ENCODE measurements at regions not wholly inside any gene's neighbourhood (a gene's known extent, or its start where the extent isn't known, plus 50 kb on each side); places are given as distances from the start of the nearest gene placed in this dataset.

DNA sequence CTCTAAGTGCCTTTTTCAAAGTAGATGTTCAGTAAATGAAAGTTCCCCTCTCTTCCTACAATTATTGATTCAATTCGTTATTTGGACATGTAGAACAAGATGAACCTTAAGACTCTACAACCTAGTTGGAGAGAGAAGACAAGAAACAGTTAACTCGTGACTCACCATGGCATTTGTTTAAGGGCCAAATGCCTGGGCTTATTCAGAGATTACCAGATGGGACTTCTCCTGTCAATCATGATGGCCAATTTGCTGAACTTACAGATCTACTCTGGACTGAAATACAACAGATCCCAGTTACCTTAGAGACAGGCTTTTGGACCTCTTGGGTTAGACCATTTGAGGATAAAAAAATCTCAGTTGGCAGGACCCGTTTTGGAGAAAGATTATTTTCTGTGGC is 93.5 kb downstream of the C1orf94 start:
- intact Hi-C loops (cut with DNase I): no loop called here
- DNase-seq (ENCODE audit: low spot score): no peak

DNA sequence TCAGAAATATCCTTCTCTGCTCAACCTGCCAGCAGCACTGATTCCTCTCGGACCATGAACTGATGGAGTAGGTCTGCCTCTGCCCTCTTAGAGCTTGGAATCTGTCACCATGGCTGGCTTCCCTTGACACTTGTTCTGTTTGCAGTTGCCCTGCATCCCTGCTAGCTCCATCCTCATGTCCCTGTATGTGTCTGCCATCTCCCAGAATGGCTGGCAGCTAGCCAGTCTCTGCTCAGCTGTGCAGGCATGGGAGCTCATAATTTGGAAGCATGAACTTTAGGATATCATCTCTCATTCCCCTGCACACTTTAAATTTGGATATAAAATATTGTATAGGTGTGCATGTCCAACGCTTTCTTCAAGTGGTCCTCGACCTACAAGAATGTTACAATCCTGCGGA is 95.4 kb downstream of the C1orf94 start:
- intact Hi-C loops (cut with DNase I): no loop called here
- DNase-seq (ENCODE audit: low spot score): no peak

DNA sequence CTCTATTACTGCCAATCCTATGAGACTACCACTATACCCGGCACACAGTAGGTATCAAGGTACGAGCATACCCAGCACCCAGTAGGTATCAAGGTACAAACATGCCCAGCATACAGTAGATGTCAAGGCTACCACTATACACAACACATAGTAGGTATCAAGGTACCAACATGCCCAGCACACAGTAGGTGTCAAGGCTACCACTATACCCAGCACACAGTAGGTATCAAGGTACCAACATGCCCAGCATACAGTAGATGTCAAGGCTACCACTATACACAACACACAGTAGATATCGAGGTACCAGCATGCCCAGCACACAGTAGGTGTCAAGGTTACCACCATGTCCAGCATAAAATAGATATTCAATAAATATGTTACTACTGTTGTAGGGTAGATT is 98.4 kb downstream of the C1orf94 start:
- no peak for DNase-seq (ENCODE audit: low spot score)
- intact Hi-C loops (cut with DNase I): no loop called here

DNA sequence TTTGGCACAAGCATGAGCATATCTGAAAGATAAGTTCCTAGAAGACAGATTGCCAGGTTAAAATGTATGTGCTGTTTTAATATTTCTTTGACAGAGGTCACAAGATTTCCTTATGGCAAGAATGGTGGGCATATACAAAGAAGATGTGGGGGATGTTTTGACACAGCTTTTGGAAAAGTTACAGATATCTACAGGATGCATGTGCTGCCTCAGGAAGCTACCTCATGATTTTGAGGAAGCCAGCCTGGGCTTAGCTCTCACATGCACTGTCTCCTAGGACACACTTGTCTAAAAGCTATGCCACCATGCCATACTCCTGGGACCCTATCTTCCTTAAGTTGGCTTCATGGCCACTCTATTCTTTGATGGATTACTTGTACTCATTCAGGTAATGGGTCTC is 99.9 kb downstream of the C1orf94 start:
- intact Hi-C loops (cut with DNase I): no loop called here
- no peak for DNase-seq (ENCODE audit: low spot score)

DNA sequence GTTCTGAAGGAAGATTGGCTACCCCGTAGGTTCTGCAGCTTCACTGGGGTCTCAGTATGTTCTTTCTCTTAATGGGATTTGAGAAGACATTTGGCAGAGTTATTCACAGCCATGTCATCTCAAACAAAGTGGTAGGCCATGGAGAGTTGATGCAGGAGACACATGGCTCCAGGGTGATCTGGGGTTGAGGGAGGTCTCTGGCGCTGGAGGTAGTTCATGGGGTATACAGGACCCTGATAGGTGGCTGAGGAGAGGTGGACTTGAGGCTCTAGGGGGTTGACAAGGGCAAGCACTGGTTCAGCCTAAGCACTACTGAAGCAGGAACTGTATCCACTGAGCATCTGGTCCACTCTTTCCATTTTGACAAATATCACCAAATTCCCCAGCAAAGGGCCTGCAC is 100.4 kb downstream of the C1orf94 start:
- DNase-seq (ENCODE audit: low spot score): no peak
- intact Hi-C loops (cut with DNase I): no loop called here

DNA sequence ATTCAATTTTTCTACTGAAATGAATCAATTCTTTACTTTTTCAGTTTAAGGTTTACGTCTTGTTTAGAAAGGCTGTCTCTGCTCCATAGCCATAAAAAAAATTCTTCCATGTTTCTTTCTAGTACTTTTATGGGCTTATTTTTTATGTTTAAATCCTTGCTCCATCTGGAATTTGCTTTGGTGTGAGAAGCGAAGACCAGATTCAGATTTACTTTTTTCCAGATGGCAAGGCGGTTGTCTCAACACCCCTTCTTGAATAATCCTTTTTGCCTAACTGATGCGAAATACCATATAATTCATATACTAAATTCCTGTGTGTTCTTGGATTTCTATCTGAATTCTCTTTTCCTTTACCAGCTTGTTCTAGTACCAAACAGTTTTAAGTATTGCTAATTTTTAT is 101.5 kb downstream of the C1orf94 start:
- DNase-seq (ENCODE audit: low spot score): no peak
- intact Hi-C loops (cut with DNase I): no loop called here

DNA sequence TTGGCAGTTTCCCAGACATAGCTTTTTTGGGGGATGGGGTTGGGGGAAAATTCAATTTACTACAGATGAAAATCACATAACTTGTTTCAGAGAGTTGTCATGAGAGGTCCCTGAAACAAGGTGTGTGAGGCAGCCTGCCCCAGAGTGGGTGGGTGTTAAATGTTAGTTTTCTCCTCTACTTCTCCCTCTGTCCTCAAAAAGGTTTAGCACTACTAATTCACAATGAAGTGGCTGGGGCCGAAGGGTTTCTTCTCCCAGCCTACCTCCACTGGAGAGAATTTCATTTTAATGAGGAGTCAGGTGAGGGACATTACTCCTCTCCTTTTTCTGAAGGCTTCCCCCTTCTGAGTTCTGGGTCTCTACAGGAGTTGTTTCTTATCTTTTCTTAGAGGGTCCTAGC is 103.3 kb downstream of the C1orf94 start:
- no peak for DNase-seq (ENCODE audit: low spot score)
- intact Hi-C loops (cut with DNase I): no loop called here

DNA sequence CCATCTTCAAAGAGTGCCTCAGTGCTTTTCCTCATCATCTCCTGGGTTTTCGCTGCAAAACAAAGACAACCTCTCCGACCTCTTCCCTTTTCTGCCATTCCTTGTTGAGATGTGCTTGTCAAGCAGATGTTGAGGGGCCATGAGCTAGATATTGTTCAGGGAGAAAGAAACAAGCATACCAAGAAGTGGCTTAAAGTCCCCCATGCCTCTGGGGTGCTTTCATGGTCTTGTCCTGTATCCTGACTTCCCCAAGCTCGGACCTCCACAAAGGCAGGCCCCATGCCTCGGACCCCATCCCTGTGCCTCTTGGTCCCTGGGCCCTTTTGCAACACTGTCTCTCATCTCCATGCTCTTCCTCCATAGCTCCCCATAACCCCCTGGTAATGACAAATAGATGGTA is 103.8 kb downstream of the C1orf94 start:
- DNase-seq (ENCODE audit: low spot score): no peak
- intact Hi-C loops (cut with DNase I): no loop called here

DNA sequence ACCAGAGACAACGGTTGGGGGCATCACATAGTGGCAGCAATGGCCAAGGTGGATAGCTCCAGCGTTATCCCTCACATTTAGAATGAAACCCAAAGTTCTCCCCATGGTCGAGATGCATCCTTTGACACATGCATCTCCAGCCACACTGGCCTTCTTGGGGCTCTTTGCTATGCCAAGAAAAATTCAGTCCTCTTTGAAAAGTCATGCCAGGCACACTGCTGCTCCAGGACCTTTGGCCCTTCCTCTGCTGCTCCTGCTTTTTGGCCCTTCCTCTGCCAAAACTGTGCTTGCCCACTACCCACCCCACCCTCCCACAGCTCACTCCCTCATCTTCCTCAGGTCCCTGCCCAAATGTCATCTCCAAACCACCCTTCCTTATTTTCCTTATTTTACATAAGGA is 106.4 kb downstream of the C1orf94 start:
- intact Hi-C loops (cut with DNase I): loop anchor here in 1 of 2 donors (2.0 kb wide), 1 partner anchor 236 kb away; no protein-coding TSS in a partner anchor
- no peak for DNase-seq (ENCODE audit: low spot score)

DNA sequence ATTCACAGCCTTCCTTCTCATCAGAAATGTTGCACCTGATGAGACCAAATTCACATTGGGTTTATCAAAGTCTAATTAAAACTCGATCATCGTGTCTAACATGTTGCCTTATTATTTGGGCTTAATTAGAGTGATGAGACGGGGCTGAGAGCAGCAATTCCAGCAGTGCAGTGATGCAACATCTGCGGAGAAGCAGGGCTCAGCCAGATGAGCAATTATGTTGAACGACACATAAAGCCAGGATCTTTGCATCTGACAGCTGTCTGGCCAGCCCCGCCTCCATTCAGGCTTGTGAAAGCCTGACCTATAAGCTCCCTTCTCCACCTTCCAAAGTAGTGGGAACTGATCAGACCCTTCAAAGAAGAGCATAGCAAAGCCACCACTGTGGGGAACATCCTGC is 109.8 kb downstream of the C1orf94 start:
- no peak for DNase-seq (ENCODE audit: low spot score)
- intact Hi-C loops (cut with DNase I): no loop called here

DNA sequence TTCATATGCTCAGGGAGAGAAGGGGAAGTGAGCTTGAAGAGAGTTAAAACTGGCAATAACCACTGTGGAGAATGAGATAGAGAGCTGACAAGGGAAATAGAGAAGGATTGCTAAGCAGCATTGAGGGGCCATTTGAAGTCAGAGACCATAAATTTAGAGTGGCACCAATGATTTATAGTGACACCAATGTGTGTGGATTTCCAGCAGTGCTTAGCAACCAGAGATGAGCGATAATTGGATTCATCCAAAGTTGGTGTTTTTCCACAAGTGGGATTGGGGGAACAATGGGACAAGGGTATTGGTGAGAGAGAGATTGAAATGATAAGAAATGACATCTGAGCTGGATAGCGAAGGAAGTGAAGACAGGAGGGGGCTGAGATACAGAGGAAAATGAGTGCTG is 114.1 kb downstream of the C1orf94 start:
- no peak for DNase-seq (ENCODE audit: low spot score)
- intact Hi-C loops (cut with DNase I): no loop called here

DNA sequence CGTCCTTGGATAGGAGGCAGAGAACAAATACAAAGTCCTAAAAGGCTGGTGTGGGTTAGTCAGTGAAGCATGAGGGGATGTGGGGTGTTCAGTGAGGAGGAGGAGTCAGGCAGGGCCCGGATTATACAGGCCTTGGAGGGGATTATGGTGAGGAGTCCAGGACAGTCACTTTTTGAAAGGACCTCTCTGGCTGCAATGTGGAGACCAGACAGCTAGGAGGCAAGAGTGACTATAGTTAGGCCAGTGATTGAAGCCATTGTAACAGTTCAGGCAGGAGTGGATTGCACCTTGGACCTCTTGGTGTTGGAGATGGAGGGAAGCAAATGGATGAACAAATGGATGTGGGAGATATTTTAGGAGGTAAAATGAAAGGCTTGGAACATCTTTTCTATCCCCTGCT is 115.8 kb downstream of the C1orf94 start:
- intact Hi-C loops (cut with DNase I): no loop called here
- no peak for DNase-seq (ENCODE audit: low spot score)

DNA sequence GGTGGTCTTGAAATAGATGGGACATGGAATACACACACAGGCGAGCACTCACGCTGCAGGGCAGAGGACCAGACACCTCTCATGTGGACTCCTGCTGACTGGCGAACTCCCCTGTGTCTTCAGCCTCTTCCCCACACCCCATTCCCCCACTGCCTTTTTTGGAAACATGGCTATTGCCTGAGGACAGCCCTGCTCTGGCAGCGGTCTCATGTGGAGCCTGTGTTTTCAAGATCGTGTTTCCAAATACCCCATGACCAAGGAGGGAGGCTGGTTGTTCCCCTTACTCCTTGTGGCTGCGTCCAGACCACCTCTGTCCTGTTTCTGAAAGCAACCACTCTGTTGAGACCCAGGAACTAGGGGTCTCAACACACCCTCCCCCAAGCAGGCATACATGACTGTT is 119.4 kb downstream of the C1orf94 start:
- intact Hi-C loops (cut with DNase I): no loop called here
- DNase-seq (ENCODE audit: low spot score): no peak

DNA sequence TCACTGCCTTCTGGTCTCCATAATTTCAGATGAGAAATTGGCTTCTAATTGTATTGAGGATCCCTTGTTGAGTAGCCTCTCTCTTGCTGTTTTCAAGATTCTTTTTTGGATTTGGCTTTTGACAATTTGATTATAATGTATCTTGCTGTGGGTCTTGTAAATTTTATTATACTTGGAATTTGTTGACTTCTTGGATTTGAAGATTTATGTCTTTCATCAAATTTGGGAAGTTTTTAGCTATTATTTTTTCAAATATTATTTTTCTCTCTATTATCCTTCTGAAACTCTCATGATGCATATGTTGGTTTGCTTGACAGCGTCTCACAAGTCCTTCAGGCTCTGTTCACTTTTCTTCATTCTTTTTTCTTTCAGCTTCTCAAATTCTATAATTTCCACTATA is 126.1 kb downstream of the C1orf94 start:
- no peak for DNase-seq (ENCODE audit: low spot score)
- intact Hi-C loops (cut with DNase I): no loop called here

DNA sequence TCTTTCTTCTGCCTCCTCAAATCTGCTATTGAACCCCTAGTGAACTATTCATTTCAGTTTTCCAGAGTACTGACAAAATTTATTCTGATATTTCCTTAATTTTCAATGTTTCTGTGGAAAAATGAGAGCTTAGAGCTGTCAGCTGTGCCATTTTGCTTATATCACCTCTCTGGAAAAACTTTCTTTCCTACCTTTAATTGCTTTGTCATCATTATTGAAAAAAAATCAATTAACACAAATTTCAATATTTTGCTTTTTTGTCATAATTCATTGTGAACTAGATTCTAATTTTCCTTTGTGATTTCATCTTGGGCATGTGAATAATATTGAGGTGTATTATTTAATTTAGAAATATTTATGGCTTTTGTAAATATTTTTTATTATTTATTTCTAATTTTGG is 126.5 kb downstream of the C1orf94 start:
- intact Hi-C loops (cut with DNase I): no loop called here
- DNase-seq (ENCODE audit: low spot score): no peak

DNA sequence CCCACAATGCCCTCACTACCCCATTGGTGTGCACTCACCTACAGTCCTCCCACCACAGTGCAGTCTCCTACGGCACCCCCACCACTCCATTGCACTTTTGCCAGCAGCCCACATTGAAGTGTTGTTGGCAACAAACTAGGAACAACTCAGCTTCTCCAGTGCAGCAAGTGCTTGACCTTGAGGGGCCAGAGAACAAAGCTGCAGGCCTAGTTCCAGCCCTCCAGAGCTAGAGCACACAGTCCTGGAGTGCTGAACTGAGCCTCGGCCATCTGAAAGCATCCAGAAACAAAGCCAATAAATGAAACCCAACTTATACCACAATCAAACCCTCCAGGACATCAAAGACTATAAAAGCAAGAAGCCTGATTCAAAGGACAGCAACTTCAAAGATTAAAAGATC is 129.9 kb downstream of the C1orf94 start:
- intact Hi-C loops (cut with DNase I): no loop called here
- no peak for DNase-seq (ENCODE audit: low spot score)

DNA sequence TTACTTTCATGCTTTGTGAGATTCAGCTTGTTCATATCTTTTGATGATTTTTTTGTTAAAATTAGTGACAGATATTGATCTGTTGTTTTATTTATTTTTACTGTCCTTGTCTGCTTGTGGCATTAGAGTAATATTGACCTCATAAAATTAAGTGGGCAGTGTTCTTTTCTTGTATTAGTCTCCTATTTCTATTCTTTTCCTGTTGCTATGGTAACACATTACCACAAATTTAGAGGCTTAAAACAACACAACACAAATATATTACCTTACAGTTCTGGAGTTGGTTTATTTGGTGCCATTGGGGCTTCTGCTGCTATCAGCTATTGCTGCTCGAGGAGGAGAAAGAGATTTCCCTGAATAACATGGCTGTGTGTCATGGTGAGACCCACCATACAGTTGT is 135.7 kb downstream of the C1orf94 start:
- intact Hi-C loops (cut with DNase I): no loop called here
- DNase-seq (ENCODE audit: low spot score): no peak

DNA sequence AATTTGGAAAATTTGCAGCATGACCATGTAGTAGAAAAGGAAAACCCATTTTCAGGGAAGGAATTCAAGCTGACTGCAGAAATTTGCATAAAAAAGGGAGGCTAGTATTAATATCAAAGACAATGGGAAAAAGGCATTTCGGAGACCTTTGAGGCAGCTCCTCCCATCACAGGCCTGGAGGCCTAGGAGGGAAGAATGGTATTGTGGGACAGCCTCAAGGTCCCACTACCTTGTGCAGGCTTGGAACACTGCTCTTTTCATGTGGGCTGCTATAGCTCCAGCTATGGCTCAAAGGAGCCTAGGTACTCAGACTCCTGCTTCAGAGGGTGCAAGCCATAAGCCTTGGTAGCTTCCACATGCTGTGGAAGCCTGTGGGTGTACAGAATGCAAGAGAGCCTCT is 139.3 kb downstream of the C1orf94 start:
- intact Hi-C loops (cut with DNase I): no loop called here
- no peak for DNase-seq (ENCODE audit: low spot score)

DNA sequence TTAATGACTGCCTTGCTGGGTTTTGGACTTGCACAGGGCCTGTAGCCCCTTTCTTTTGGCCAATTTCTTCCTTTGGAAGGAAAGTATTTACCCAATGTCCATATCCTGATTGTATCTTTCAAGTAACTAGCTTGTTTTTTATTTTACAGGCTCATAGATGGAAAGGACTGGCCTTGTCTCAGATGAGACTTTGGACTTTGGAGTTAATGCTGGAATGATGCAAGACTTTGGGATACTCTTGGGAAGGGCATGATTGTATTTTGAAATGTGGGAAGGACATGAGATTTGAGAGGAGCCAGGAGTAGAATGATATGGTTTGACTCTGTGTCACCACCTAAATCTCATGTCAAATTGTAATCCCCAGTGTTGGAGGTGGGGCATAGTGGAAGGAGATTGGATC is 140.1 kb downstream of the C1orf94 start:
- intact Hi-C loops (cut with DNase I): no loop called here
- DNase-seq (ENCODE audit: low spot score): no peak

DNA sequence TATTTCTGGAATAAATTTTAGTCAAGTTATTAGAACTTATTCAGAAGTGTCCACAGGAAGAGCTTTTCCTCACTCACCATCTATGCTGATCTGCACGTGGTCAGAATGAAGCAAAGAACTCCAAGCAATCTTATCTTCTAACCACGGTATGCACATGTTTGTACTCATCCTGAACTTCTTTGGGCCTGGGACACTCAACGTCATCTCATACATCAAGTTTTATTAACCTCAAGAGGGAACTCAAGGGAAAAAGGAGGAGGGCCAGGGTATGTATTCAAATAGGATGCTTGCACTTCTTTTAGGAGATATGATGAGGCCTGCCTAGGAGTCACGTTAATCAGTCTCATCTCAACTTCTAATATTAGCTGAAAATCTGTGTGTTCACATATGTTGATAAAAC is 142.5 kb downstream of the C1orf94 start:
- intact Hi-C loops (cut with DNase I): no loop called here
- no peak for DNase-seq (ENCODE audit: low spot score)

DNA sequence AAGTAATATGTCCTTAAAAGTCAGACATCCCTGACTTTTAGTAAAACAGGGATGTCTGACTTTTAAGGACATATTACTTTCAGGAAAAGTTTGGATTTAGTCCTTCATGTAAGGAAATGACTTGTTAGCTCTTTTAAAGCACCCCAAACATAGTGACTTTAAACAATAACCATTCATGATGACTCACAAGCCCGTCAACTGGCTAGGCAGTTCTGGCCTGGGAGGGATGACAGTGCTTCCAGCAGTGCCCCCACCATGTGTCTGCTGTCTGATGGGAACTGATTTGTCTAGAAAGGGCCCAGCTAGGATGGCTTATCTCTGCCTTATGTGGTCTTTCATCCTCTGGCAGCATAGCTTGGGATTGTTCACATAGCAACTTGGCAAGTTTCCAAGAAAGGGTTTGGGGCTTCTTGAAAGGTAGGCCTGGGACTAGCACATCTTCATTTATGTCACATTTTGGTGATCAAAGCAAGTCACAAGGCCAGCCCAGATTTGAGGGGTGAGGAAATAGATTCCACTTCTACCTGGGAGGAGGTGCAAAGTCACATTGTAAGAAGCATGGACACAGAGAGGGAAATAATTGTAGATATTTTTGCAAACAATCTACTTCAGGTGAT is 143.5 kb downstream of the C1orf94 start:
- no peak for DNase-seq (ENCODE audit: low spot score)
- intact Hi-C loops (cut with DNase I): no loop called here

DNA sequence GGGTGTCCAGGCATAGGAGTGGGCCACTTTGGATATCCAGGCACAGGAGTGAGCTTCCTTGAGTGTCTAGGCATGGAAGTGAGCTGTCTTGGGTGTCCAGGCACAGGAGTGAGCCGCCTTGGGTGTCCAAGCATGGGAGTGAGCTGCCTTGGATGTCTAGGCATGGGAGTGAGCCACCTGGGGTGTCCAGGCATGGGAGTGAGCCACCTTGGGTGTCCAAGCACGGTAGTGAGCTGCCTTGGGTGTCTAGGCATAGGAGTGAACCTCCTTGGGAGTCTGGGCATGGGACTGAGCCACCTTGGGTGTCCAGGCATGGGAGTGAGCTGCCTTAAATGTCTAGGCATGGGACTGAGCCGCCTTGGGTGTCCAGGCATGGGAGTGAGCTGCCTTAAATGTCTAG is 146.3 kb downstream of the C1orf94 start:
- DNase-seq (ENCODE audit: low spot score): no peak
- intact Hi-C loops (cut with DNase I): no loop called here

Data from posterior vena cava (tissue), 2 donors.